OCI-LY3 (cell line): ENCODE measurements at regions not wholly inside any gene's neighbourhood (a gene's known extent, or its start where the extent isn't known, plus 50 kb on each side); places are given as distances from the start of the nearest gene placed in this dataset.

Experiments
- EZH2phosphoT487 ChIP-seq: fragments of 200-600 bp; shearing (Covaris generic); IDR thresholded peaks from 2 replicates; pipeline ENCODE4 v1.6.1; 2018; ENCODE audit warnings: antibody characterized with exemption, mixed run types, low read depth
- TF ChIP-seq, protein P1 (sequence below): fragments of 200-600, 300-600 bp; sonication (generic); IDR thresholded peaks from 2 replicates; pipeline ENCODE4 v1.5.1; 2014; ENCODE audit warnings: antibody characterized with exemption, low read length, low read depth

DNA sequence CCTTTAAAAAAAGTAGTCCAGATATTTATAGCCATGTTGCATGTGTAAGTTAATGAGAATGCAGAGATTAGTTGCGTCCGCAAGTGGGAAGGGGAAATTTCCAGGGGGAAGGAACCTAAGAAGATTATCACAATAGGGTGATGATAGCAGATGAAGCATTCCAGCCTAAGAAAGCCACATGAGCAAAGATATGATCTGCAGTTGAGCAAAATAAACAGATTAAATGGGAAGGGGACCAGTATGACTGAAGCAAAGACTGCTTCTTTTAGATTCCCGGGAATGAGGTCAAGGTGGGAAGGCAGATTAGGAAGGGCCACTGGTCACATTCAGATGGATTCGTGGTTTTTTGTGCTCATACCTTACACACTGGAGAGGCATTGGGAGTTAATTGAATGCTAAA, 154.6 kb upstream of the CDH2 start:
- TF ChIP-seq, protein P1, sequence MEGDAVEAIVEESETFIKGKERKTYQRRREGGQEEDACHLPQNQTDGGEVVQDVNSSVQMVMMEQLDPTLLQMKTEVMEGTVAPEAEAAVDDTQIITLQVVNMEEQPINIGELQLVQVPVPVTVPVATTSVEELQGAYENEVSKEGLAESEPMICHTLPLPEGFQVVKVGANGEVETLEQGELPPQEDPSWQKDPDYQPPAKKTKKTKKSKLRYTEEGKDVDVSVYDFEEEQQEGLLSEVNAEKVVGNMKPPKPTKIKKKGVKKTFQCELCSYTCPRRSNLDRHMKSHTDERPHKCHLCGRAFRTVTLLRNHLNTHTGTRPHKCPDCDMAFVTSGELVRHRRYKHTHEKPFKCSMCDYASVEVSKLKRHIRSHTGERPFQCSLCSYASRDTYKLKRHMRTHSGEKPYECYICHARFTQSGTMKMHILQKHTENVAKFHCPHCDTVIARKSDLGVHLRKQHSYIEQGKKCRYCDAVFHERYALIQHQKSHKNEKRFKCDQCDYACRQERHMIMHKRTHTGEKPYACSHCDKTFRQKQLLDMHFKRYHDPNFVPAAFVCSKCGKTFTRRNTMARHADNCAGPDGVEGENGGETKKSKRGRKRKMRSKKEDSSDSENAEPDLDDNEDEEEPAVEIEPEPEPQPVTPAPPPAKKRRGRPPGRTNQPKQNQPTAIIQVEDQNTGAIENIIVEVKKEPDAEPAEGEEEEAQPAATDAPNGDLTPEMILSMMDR, result no peak
- no peak for TF ChIP-seq EZH2phosphoT487
